SK-N-MC (cell line): ENCODE measurements at regions not wholly inside any gene's neighbourhood (a gene's known extent, or its start where the extent isn't known, plus 50 kb on each side); places are given as distances from the start of the nearest gene placed in this dataset.
"Not testable (repeated sequence)": the region's sequence is repeated elsewhere in the genome, so short reads cannot be mapped to it uniquely, and the experiment has no call there.

Experiments
- DNase-seq: peaks from one replicate; pipeline ENCODE4 v3.0.0-alpha.2; 2011; ENCODE audit warnings: low read depth, low spot score
- H3K27ac ChIP-seq: fragments of 200-600 bp; sonication (generic); 2 replicates; pipeline ENCODE4 v1.5.1; 2016; ENCODE audit warnings: mixed run types
- H3K36me3 ChIP-seq: fragments of 200-600 bp; sonication (generic); 2 replicates; pipeline ENCODE4 v1.6.1; 2017; ENCODE audit warnings: antibody characterized with exemption, low read length, mixed read lengths; ENCODE audit not compliant: insufficient read depth
- H3K4me3 ChIP-seq: fragments of 200-600 bp; sonication (generic); 2 replicates; pipeline ENCODE4 v1.5.1; 2016
- H3K9ac ChIP-seq: fragments of 200-600 bp; sonication (generic); 2 replicates; pipeline ENCODE4 v1.8.0; 2017; ENCODE audit warnings: mixed run types, mixed read lengths; ENCODE audit not compliant: insufficient read length
- H3K9me3 ChIP-seq: fragments of 200-600 bp; sonication (generic); 2 replicates; pipeline ENCODE4 v1.6.1; 2017; ENCODE audit warnings: low read depth, mild to moderate bottlenecking, antibody characterized with exemption, low read length, moderate library complexity, mixed read lengths
- EZH2 ChIP-seq: fragments of 200-600 bp; sonication (generic); IDR thresholded peaks from one replicate; pipeline ENCODE4 v1.6.1; 2017; ENCODE audit warnings: antibody characterized with exemption
- FOXP2 ChIP-seq: optimal IDR thresholded peaks from 2 replicates; pipeline ENCODE3; 2011; ENCODE audit warnings: mild to moderate bottlenecking, moderate library complexity; ENCODE audit not compliant: insufficient read depth; ENCODE audit errors: extremely low read length, control extremely low read depth
- POLR2AphosphoS5 ChIP-seq: IDR thresholded peaks from 2 replicates; pipeline ENCODE4 v1.6.1; 2012; ENCODE audit warnings: mild to moderate bottlenecking, low read depth, low read length, borderline replicate concordance

- Histone ChIP-seq H3K4me3 (no peak overlapping the region), H3K36me3 (no peaks in the 10 kb centered on the region), H3K9ac (no peak overlapping the region), H3K27ac (no peak overlapping the region), H3K9me3 (no peaks in the 10 kb centered on the region)
- no peak for DNase-seq
- TF ChIP-seq EZH2: no peak
- no peak for TF ChIP-seq FOXP2
- no peak for TF ChIP-seq POLR2AphosphoS5
Observed at GRCh38 chr12:47481041-47481440, 224.8 kb downstream of the RPAP3 start.

GRCh38 chr12:47478426-47478825 lies 227.4 kb downstream of the RPAP3 start:
- H3K27ac ChIP-seq: no peak overlapping the region
- no peak overlapping the region for H3K9ac ChIP-seq
- no peaks in the 10 kb centered on the region for H3K36me3 ChIP-seq
- TF ChIP-seq FOXP2 (no peak), POLR2AphosphoS5 (no peak), EZH2 (no peak)
- DNase-seq: no peak
- no peak overlapping the region for H3K4me3 ChIP-seq
- no peaks in the 10 kb centered on the region for H3K9me3 ChIP-seq

DNA sequence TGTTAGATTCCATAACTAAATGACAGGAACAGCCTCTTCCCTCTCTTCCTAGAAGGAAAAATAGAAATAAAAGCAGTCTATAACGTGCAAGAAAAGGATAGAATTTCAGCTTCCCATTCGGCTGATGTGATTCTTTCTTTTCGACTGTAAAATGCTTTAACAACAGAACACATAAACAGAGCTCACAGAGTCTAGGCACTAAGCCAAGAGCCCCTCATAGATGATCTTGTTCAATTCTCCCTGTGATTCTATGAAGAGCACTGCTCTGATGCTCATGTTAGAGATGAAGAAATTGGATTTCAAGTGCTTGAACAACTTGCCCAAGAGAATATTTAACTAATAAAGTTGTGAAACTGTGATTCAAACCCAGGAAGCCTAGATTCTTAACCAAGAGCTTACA lies 232.7 kb downstream of the RPAP3 start:
- Histone ChIP-seq H3K9ac (no peak overlapping the region), H3K36me3 (no peaks in the 10 kb centered on the region), H3K27ac (no peak overlapping the region), H3K9me3 (no peaks in the 10 kb centered on the region), H3K4me3 (no peak overlapping the region)
- DNase-seq: no peak
- TF ChIP-seq POLR2AphosphoS5 (no peak), EZH2 (no peak), FOXP2 (no peak)

DNA sequence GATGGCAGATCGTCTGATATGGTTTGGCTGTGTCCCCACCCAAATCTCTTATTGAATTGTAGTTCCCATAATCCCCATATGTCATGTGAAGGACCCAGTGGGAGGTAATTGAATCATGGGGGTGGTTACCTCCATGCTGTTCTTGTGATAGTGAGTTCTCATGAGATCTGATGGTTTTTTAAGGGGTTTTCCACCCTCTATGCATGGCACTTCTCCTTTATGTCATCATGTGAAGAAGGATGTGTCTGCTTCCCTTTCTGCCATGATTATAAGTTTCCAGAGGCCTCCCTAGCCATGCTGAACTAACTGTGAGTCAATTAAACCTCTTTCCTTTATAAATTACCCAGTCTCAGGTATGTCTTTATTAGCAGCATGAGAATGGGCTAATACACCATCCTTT lies 235.5 kb downstream of the RPAP3 start:
- H3K36me3 ChIP-seq, H3K9me3 ChIP-seq, H3K4me3 ChIP-seq, DNase-seq, H3K27ac ChIP-seq, H3K9ac ChIP-seq: not testable (repeated sequence)

GRCh38 chr12:47463918-47464317 lies 241.9 kb downstream of the RPAP3 start:
- H3K9ac ChIP-seq, H3K27ac ChIP-seq, H3K4me3 ChIP-seq, DNase-seq, H3K36me3 ChIP-seq, H3K9me3 ChIP-seq: not testable (repeated sequence)

- Histone ChIP-seq H3K36me3 (no peaks in the 10 kb centered on the region), H3K9ac (no peak overlapping the region), H3K4me3 (no peak overlapping the region), H3K9me3 (no peaks in the 10 kb centered on the region), H3K27ac (no peak overlapping the region)
- DNase-seq: no peak
- TF ChIP-seq FOXP2: no peak
- TF ChIP-seq EZH2: no peak
- no peak for TF ChIP-seq POLR2AphosphoS5
Observed at GRCh38 chr12:47458279-47458678, 247.6 kb downstream of the RPAP3 start.

DNA sequence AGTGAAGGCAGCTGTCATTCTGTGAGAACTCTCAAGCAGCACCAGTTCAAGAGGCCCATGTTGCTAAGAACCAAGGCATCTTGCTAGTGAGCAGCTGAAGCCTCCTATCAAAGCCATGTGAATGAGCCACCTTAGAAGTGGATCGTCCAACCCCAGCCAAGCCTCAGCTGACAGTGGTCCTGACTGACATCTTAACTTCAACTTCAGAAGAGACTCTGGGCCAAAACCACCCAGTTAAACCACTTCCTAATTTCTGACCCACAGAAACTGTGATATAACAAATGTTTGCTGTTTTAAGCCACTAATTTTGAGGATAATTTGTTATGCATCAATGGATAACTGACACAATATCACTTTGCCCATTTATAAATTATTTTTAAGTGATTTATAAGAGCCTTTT lies 256.0 kb downstream of the RPAP3 start:
- DNase-seq: no peak
- Histone ChIP-seq H3K36me3 (no peaks in the 10 kb centered on the region), H3K4me3 (no peak overlapping the region), H3K9me3 (no peaks in the 10 kb centered on the region), H3K9ac (no peak overlapping the region), H3K27ac (no peak overlapping the region)
- TF ChIP-seq POLR2AphosphoS5 (no peak), EZH2 (no peak), FOXP2 (no peak)

GRCh38 chr12:47442310-47442709 lies 263.5 kb downstream of the RPAP3 start:
- no peak overlapping the region for H3K27ac ChIP-seq
- no peaks in the 10 kb centered on the region for H3K36me3 ChIP-seq
- no peaks in the 10 kb centered on the region for H3K9me3 ChIP-seq
- no peak for TF ChIP-seq FOXP2
- TF ChIP-seq POLR2AphosphoS5: no peak
- TF ChIP-seq EZH2: no peak
- DNase-seq: no peak
- H3K4me3 ChIP-seq: no peak overlapping the region
- no peak overlapping the region for H3K9ac ChIP-seq

DNA sequence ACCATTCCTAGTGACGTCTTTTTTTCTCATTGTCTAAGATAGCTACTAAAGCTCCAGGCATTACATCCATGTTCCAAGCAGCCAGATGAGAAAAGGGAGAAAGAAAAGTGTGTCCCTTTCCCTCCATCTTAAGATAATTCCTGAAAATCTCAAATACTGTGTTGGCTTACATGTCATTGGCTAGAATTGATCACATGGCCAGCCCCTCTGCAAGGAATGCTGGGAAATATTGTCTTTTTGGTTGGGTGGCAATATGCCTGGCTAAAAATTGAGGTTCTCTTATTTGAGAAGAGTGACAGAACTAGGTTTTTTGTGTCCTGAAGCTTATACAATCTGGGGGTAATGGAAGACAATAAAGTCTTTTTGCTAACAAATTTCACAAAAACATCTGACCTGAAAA lies 264.3 kb downstream of the RPAP3 start:
- no peaks in the 10 kb centered on the region for H3K9me3 ChIP-seq
- no peak for TF ChIP-seq EZH2
- TF ChIP-seq POLR2AphosphoS5: no peak
- TF ChIP-seq FOXP2: no peak
- no peak overlapping the region for H3K9ac ChIP-seq

GRCh38 chr12:47438175-47438574 lies 267.7 kb downstream of the RPAP3 start:
- Histone ChIP-seq H3K9me3 (no peaks in the 10 kb centered on the region), H3K9ac (no peak overlapping the region)

More for the DNA sequence above, 264.3 kb downstream of the RPAP3 start:
- H3K36me3 ChIP-seq: no peaks in the 10 kb centered on the region
- H3K4me3 ChIP-seq: no peak overlapping the region
- no peak overlapping the region for H3K27ac ChIP-seq
- no peak for DNase-seq

More at GRCh38 chr12:47438175-47438574, 267.7 kb downstream of the RPAP3 start:
- TF ChIP-seq POLR2AphosphoS5: no peak
- no peak for TF ChIP-seq FOXP2
- no peak for TF ChIP-seq EZH2
- H3K27ac ChIP-seq: no peak overlapping the region
- no peak overlapping the region for H3K4me3 ChIP-seq
- no peaks in the 10 kb centered on the region for H3K36me3 ChIP-seq
- no peak for DNase-seq
